ENCODE measurements at regions not wholly inside any gene's neighbourhood (a gene's known extent, or its start where the extent isn't known, plus 50 kb on each side); places are given as distances from the start of the nearest gene placed in this dataset.
"Not testable (repeated sequence)": the region's sequence is repeated elsewhere in the genome, so short reads cannot be mapped to it uniquely, and the experiment has no call there.

GRCh38 chr14:106060276-106060975 is 534.0 kb downstream of the TMEM121 start:
- no peak for TF ChIP-seq POLR2AphosphoS5 (IDR thresholded peaks at IDR 0.05; ENCODE audit: borderline replicate concordance, low read depth, low read length)
- TF ChIP-seq FOXP2 (optimal IDR thresholded peaks at IDR 0.05; ENCODE audit: control extremely low read depth, extremely low read length, insufficient read depth), result no peak
- no peak for TF ChIP-seq EZH2 (IDR thresholded peaks at IDR 0.05)
- H3K9me3 ChIP-seq (ENCODE audit: low read depth, low read length), result no peaks in the 10 kb centered on the region

GRCh38 chr14:106061877-106062500 is 535.6 kb downstream of the TMEM121 start:
- H3K9me3 ChIP-seq (ENCODE audit: low read depth, low read length); H3K36me3 ChIP-seq (ENCODE audit: insufficient read depth, low read length); H3K27ac ChIP-seq; H3K9ac ChIP-seq (ENCODE audit: insufficient read length); DNase-seq (ENCODE audit: low read depth, low spot score); H3K4me3 ChIP-seq: not testable (repeated sequence)

More at GRCh38 chr14:106060276-106060975, 534.0 kb downstream of the TMEM121 start:
- H3K36me3 ChIP-seq (ENCODE audit: insufficient read depth, low read length), result no peaks in the 10 kb centered on the region
- DNase-seq (ENCODE audit: low read depth, low spot score), result peak; percentile 26
- H3K9ac ChIP-seq (ENCODE audit: insufficient read length), result no peak overlapping the region
- H3K4me3 ChIP-seq, result no peak overlapping the region
- H3K27ac ChIP-seq, result no peak overlapping the region

DNA sequence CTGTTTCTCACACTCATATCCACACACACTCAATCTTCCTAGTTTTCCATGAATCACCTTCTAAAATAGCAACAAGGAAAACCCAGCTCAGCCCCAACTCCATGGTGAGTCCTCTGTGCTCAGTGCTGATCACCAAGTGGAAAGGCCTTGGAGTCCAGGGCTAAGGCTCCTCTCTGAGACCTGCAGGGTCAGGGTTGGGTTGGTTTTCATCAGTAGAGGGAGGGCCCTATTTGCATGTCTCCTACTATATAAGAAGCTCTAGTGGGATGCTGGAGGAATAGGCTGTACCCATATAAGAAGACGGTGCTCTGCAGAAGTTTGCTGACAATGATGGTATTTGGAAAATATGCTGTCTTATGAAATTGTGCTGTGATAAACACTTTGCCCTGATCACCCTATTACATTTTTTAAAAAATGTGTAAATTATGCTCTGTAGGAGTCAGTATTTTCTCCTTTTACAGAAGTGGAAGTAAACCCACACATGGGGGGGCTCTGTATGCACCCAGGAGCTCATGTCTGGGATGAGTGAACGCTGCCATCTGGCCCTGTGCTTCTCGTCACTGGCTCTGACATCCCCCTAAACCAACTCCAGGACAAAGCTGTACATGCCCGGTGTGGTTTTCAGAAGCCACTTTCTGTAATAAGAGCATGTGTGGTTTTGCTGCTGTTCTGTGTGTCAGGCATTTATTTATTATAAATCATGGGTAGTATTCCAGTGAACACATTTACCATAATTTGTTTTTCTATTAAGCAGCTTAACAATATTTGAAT is 536.3 kb downstream of the TMEM121 start:
- no peak for DNase-seq (ENCODE audit: low read depth, low spot score)

DNA sequence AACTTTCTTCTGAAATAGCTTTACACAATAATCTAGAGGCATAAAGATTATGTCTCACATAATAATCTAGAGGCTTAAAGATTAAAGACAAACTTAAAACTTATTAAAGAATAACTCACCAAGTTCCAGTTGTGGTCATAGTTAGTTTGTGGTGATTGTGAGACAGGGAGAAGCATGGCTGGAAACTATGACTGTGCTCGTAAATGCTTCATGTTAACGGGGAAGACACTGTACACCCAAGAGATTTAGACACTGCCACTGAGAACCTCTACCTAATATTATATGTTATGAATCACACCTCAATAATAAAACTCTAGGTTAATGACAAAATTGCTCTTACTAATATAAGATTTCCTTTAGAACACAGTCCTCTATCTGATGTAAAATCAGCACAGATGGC is 541.6 kb downstream of the TMEM121 start:
- no peak overlapping the region for H3K27ac ChIP-seq
- no peak for DNase-seq (ENCODE audit: low read depth, low spot score)
- no peak overlapping the region for H3K9ac ChIP-seq (ENCODE audit: insufficient read length)
- TF ChIP-seq EZH2 (IDR thresholded peaks at IDR 0.05), result no peak
- H3K4me3 ChIP-seq, result no peak overlapping the region
- H3K9me3 ChIP-seq (ENCODE audit: low read depth, low read length), result no peaks in the 10 kb centered on the region
- H3K36me3 ChIP-seq (ENCODE audit: insufficient read depth, low read length), result no peaks in the 10 kb centered on the region

More for the DNA sequence above, 536.3 kb downstream of the TMEM121 start:
- no peak overlapping the region for H3K9ac ChIP-seq (ENCODE audit: insufficient read length)
- no peaks in the 10 kb centered on the region for H3K36me3 ChIP-seq (ENCODE audit: insufficient read depth, low read length)
- TF ChIP-seq FOXP2 (optimal IDR thresholded peaks at IDR 0.05; ENCODE audit: control extremely low read depth, extremely low read length, insufficient read depth) (no peak), EZH2 (IDR thresholded peaks at IDR 0.05) (no peak), POLR2AphosphoS5 (IDR thresholded peaks at IDR 0.05; ENCODE audit: borderline replicate concordance, low read depth, low read length) (no peak)
- no peak overlapping the region for H3K4me3 ChIP-seq
- no peak overlapping the region for H3K27ac ChIP-seq
- no peaks in the 10 kb centered on the region for H3K9me3 ChIP-seq (ENCODE audit: low read depth, low read length)

DNA sequence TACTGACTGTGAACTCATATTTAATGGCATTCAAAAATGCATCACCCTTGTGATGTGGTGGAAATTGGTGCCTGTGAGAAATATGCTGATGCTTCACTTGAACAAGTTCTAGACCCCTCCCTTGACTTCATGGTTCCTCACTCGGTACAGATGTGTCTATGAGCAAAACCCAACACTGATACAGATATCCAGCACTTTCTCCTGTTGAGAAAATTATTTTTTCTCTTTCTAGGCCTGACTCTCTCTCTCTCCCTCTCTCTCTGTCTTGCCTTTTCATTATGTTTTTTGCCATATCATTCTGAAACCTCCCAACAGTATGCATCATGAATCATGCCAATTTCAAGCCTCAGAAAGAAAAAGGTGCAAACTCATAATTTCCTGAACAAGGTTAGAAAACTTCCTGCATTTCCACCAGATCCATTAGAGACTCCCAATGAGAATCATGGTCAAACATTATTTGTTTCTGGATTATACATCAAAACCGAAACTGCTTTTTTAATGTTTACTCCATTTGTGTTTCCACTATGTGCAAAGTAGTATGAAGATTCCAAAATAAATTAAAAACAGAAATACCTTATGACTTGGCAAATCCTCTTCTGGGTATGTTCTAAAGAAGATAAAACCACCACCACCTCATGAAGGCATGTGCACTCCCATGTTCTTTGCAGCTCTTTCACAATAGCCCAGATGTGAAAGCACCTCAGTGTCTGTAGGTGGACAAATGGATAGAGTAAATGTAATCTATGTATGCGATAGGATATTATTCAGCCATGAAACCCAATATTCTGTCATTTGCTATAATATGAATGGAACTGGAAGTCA is 543.6 kb downstream of the TMEM121 start:
- Histone ChIP-seq H3K27ac (no peak overlapping the region), H3K9me3 (ENCODE audit: low read depth, low read length) (no peaks in the 10 kb centered on the region), H3K4me3 (no peak overlapping the region), H3K36me3 (ENCODE audit: insufficient read depth, low read length) (no peaks in the 10 kb centered on the region), H3K9ac (ENCODE audit: insufficient read length) (no peak overlapping the region)
- DNase-seq (ENCODE audit: low read depth, low spot score), result no peak
- TF ChIP-seq FOXP2 (optimal IDR thresholded peaks at IDR 0.05; ENCODE audit: control extremely low read depth, extremely low read length, insufficient read depth) (no peak), POLR2AphosphoS5 (IDR thresholded peaks at IDR 0.05; ENCODE audit: borderline replicate concordance, low read depth, low read length) (no peak), EZH2 (IDR thresholded peaks at IDR 0.05) (no peak)

DNA sequence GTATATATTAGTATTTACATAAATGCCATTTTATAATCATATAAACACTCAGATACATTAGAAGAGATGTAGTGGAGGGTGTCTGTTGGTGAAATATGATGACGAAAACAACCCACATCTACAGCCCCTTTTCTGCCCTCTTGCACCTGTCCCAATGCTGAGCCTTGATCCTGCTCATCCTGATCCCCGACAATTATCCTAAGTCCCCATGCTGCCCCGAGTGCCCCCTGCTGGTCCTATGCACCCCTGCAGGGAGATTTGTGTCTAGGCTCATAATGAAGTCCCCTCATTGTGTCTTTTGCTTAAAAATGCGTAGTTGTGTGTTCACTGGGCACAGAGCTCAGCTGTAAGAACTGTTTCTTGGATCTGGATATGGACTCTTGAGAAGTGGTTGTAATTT is 554.5 kb downstream of the TMEM121 start:
- H3K9me3 ChIP-seq (ENCODE audit: low read depth, low read length), result no peaks in the 10 kb centered on the region
- H3K4me3 ChIP-seq, result no peak overlapping the region
- H3K27ac ChIP-seq, result no peak overlapping the region
- H3K9ac ChIP-seq (ENCODE audit: insufficient read length), result no peak overlapping the region
- H3K36me3 ChIP-seq (ENCODE audit: insufficient read depth, low read length), result no peaks in the 10 kb centered on the region
- TF ChIP-seq POLR2AphosphoS5 (IDR thresholded peaks at IDR 0.05; ENCODE audit: borderline replicate concordance, low read depth, low read length), result no peak
- no peak for TF ChIP-seq EZH2 (IDR thresholded peaks at IDR 0.05)
- no peak for TF ChIP-seq FOXP2 (optimal IDR thresholded peaks at IDR 0.05; ENCODE audit: control extremely low read depth, extremely low read length, insufficient read depth)
- DNase-seq (ENCODE audit: low read depth, low spot score), result no peak

DNA sequence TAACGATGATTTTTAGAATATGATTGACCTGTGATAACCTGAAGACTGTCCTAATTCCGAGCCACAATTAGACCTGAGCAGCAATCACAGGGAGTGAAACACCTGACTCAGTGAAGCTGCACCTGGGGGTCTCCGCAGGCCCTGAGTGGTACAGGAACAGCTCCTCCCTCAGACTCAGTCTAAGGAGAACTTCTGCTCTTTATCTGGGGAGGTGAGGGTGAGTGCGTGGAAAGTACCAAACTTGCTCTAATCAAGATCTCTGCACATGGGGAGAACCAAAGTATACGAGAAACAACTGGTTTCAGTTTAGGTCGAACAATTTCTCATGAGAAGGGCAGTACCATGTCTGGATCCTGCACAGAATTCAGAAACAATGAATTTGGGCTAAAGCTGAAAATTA is 555.3 kb downstream of the TMEM121 start:
- DNase-seq (ENCODE audit: low read depth, low spot score); H3K27ac ChIP-seq; H3K4me3 ChIP-seq; H3K9ac ChIP-seq (ENCODE audit: insufficient read length); H3K36me3 ChIP-seq (ENCODE audit: insufficient read depth, low read length); H3K9me3 ChIP-seq (ENCODE audit: low read depth, low read length): not testable (repeated sequence)

GRCh38 chr14:106083082-106083481 is 556.7 kb downstream of the TMEM121 start:
- no peak for DNase-seq (ENCODE audit: low read depth, low spot score)
- Histone ChIP-seq H3K9ac (ENCODE audit: insufficient read length) (no peak overlapping the region), H3K9me3 (ENCODE audit: low read depth, low read length) (no peaks in the 10 kb centered on the region), H3K4me3 (no peak overlapping the region), H3K27ac (no peak overlapping the region), H3K36me3 (ENCODE audit: insufficient read depth, low read length) (no peaks in the 10 kb centered on the region)
- no peak for TF ChIP-seq FOXP2 (optimal IDR thresholded peaks at IDR 0.05; ENCODE audit: control extremely low read depth, extremely low read length, insufficient read depth)
- no peak for TF ChIP-seq EZH2 (IDR thresholded peaks at IDR 0.05)
- no peak for TF ChIP-seq POLR2AphosphoS5 (IDR thresholded peaks at IDR 0.05; ENCODE audit: borderline replicate concordance, low read depth, low read length)

Data from SK-N-MC (cell line).